GM19328 (cell line): ENCODE measurements at regions not wholly inside any gene's neighbourhood (a gene's known extent, or its start where the extent isn't known, plus 50 kb on each side); places are given as distances from the start of the nearest gene placed in this dataset.

Source experiments
- ATAC-seq: cut with Tn5 transposase; IDR thresholded peaks from one replicate; pipeline ENCODE4 v1.9.1; 2021; ENCODE audit warnings: mild to moderate bottlenecking, moderate library complexity; ENCODE audit not compliant: unreplicated experiment

GRCh38 chr2:176641436-176641835 is 372.2 kb downstream of the MTX2 start:
- no peak for ATAC-seq

GRCh38 chr2:176642074-176642473 is 372.8 kb downstream of the MTX2 start:
- peak; percentile 46 for ATAC-seq

GRCh38 chr2:176643646-176644045 is 374.4 kb downstream of the MTX2 start:
- no peak for ATAC-seq

GRCh38 chr2:176645494-176645893 is 376.3 kb downstream of the MTX2 start:
- ATAC-seq: no peak

- ATAC-seq: no peak
Measured at GRCh38 chr2:176646033-176646615, 376.9 kb downstream of the MTX2 start.

GRCh38 chr2:176647325-176648165 is 378.3 kb downstream of the MTX2 start:
- no peak for ATAC-seq

GRCh38 chr2:176648700-176649297 is 379.6 kb downstream of the MTX2 start:
- ATAC-seq: no peak

- no peak for ATAC-seq
Measured at GRCh38 chr2:176650104-176650837, 381.0 kb downstream of the MTX2 start.

- no peak for ATAC-seq
Measured at GRCh38 chr2:176650838-176651555, 381.8 kb downstream of the MTX2 start.

- peak; percentile 66 for ATAC-seq
Measured at GRCh38 chr2:176652300-176653182, 383.3 kb downstream of the MTX2 start.

- peak; percentile 59 for ATAC-seq
Measured at GRCh38 chr2:176653479-176654443, 384.5 kb downstream of the MTX2 start.

- no peak for ATAC-seq
Measured at GRCh38 chr2:176656038-176656775, 387.0 kb downstream of the MTX2 start.

- no peak for ATAC-seq
Measured at GRCh38 chr2:176656776-176657140, 387.5 kb downstream of the MTX2 start.

GRCh38 chr2:176657393-176657792 is 388.2 kb downstream of the MTX2 start:
- no peak for ATAC-seq

GRCh38 chr2:176658708-176659107 is 389.5 kb downstream of the MTX2 start:
- ATAC-seq: no peak

- no peak for ATAC-seq
Measured at GRCh38 chr2:176662753-176663152, 393.5 kb downstream of the MTX2 start.

GRCh38 chr2:176664478-176664877 is 395.2 kb downstream of the MTX2 start:
- ATAC-seq: no peak

GRCh38 chr2:176665086-176665485 is 395.8 kb downstream of the MTX2 start:
- no peak for ATAC-seq
